ENCODE measurements at regions not wholly inside any gene's neighbourhood (a gene's known extent, or its start where the extent isn't known, plus 50 kb on each side); places are given as distances from the start of the nearest gene placed in this dataset.
"Not testable (repeated sequence)": the region's sequence is repeated elsewhere in the genome, so short reads cannot be mapped to it uniquely, and the experiment has no call there.

DNA sequence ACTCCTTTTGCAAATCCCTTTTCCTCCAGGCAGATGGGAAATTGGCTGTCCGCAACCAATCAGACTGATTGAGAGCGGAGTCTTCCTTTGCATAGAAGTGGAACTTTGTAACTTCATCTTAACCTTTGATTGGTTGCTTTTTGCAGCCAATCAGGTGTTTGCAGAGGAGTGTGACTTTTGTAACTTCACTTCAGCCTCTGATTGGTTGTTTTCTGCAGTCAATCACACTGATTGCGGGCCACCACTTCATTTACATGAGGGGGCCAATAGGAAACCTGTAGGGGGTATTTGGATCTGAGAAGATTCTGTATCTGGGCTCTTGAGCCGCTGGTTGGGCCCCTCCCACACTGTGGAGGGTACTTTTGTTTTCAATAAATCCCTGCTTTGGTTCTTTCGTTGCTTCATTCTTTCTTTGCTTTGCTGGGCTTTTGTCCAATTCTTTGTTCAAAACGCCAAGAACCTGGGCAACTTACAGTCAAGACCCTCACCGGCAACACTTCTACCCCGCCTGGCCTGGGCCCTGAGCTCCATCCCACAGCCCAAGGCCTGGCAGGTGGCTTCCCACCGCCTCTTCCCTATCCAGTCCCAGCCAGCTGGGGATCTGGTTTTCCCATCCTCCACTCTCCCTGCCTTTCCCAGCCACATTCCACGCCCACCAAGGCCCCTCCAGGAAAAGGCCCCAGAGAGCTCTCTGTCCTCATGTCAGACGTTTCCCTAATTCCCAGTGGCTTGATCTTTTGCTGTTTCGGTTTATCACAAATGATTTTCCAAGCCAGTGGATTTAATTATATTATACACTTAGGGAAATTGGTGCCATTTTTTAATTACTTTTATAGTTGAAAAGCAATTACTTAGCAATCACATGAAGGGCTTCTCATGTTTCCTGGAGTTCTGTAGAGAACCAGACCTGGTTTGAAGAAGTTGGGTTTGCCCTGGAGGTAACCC is 110.2 kb upstream of the STX18 start:
- H3K27me3 ChIP-seq: no peaks in the 10 kb centered on the region
- H3K27ac ChIP-seq: no peak overlapping the region
- no peak overlapping the region for H3K4me3 ChIP-seq
- 86 to 96% methylated on average over 8 to 12 of the region's 12 CpGs for WGBS, 2 donors (ENCODE audit: low coverage in 1 of 2)
- H3K36me3 ChIP-seq: no peaks in the 10 kb centered on the region
- TF ChIP-seq POLR2A (IDR thresholded peaks at IDR 0.05) (no peak), EP300 (IDR thresholded peaks at IDR 0.05; ENCODE audit: low read depth) (no peak), POLR2AphosphoS5 (IDR thresholded peaks at IDR 0.05) (no peak)
- TF ChIP-seq, protein P1, sequence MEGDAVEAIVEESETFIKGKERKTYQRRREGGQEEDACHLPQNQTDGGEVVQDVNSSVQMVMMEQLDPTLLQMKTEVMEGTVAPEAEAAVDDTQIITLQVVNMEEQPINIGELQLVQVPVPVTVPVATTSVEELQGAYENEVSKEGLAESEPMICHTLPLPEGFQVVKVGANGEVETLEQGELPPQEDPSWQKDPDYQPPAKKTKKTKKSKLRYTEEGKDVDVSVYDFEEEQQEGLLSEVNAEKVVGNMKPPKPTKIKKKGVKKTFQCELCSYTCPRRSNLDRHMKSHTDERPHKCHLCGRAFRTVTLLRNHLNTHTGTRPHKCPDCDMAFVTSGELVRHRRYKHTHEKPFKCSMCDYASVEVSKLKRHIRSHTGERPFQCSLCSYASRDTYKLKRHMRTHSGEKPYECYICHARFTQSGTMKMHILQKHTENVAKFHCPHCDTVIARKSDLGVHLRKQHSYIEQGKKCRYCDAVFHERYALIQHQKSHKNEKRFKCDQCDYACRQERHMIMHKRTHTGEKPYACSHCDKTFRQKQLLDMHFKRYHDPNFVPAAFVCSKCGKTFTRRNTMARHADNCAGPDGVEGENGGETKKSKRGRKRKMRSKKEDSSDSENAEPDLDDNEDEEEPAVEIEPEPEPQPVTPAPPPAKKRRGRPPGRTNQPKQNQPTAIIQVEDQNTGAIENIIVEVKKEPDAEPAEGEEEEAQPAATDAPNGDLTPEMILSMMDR (IDR thresholded peaks at IDR 0.05): no peak
- in situ Hi-C loops (cut with MboI; ENCODE audit: low pct_ligation_motif_present in 1 of 4, low pct_unique_long_range_greater_than_20kb in 1 of 4, low sequenced_read_pairs in 3 of 4): no loop called here
- no peaks in the 10 kb centered on the region for H3K9me3 ChIP-seq
- DNase-seq: no peak
- H3K4me1 ChIP-seq: no peaks in the 10 kb centered on the region
- intact Hi-C loops (cut with DNase I; ENCODE audit: low total_unique reads): no loop called here

DNA sequence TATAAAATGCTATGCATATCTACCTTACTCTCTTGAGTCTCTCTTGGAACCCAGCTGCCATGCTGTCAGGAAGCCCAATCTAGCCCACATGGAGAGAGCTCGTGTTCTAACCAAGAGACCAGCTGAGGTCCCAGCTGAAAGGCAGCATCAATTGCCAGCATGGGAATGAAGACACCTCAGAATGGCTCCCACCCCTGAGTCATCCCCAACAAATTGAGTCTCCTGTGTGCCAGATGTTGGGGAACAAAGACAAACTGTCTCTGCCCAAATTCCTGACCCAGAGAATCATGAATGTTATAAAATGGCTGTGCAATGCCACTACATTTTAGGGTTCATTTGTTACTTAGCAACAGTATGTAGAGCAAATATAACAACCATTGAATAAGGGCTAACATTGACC is 105.2 kb upstream of the STX18 start:
- intact Hi-C loops (cut with DNase I; ENCODE audit: low total_unique reads): no loop called here

DNA sequence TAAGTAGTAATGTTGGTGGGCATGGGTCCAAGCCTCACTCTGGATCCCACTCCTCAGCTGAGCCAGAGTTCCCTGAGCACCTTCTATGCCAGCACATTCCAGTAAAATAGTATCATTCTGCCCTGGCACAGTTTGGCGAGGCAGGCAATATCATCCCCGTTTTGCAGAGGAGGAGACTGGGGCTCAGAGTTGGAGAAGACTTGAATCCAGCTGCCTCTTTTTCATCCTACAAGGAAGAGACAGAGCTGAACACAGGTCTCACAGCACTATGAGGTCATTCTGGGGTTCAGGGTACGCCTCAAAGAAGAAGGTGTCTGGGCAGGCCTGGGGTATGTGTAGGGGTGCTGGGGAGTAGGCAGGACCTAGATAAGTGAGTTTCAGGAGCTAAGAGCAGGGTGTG is 103.9 kb upstream of the STX18 start:
- H3K4me3 ChIP-seq: no peak overlapping the region
- no peaks in the 10 kb centered on the region for H3K9me3 ChIP-seq
- no peak overlapping the region for H3K27ac ChIP-seq
- TF ChIP-seq POLR2AphosphoS5 (IDR thresholded peaks at IDR 0.05): no peak
- TF ChIP-seq, protein P1 (IDR thresholded peaks at IDR 0.05): no peak
- no peak for TF ChIP-seq POLR2A (IDR thresholded peaks at IDR 0.05)
- TF ChIP-seq EP300 (IDR thresholded peaks at IDR 0.05; ENCODE audit: low read depth): no peak
- 82 to 91% methylated on average over 1 to 3 of the region's 3 CpGs for WGBS, 2 donors (ENCODE audit: low coverage in 1 of 2)
- no peaks in the 10 kb centered on the region for H3K4me1 ChIP-seq
- in situ Hi-C loops (cut with MboI; ENCODE audit: low pct_ligation_motif_present in 1 of 4, low pct_unique_long_range_greater_than_20kb in 1 of 4, low sequenced_read_pairs in 3 of 4) (no loop called here), intact Hi-C loops (cut with DNase I; ENCODE audit: low total_unique reads) (no loop called here)
- no peaks in the 10 kb centered on the region for H3K27me3 ChIP-seq
- H3K36me3 ChIP-seq: no peaks in the 10 kb centered on the region
- DNase-seq: no peak

More for the DNA sequence above, 105.2 kb upstream of the STX18 start:
- WGBS, 2 donors (ENCODE audit: low coverage in 1 of 2): 89 to 100% methylated on average over 1 of the region's 1 CpG
- Histone ChIP-seq H3K4me1 (no peaks in the 10 kb centered on the region), H3K36me3 (no peaks in the 10 kb centered on the region), H3K4me3 (no peak overlapping the region), H3K9me3 (no peaks in the 10 kb centered on the region), H3K27me3 (no peaks in the 10 kb centered on the region), H3K27ac (no peak overlapping the region)
- in situ Hi-C loops (cut with MboI; ENCODE audit: low pct_ligation_motif_present in 1 of 4, low pct_unique_long_range_greater_than_20kb in 1 of 4, low sequenced_read_pairs in 3 of 4): no loop called here
- TF ChIP-seq, protein P1 (IDR thresholded peaks at IDR 0.05): no peak
- TF ChIP-seq EP300 (IDR thresholded peaks at IDR 0.05; ENCODE audit: low read depth): no peak
- no peak for TF ChIP-seq POLR2AphosphoS5 (IDR thresholded peaks at IDR 0.05)
- no peak for TF ChIP-seq POLR2A (IDR thresholded peaks at IDR 0.05)
- no peak for DNase-seq

DNA sequence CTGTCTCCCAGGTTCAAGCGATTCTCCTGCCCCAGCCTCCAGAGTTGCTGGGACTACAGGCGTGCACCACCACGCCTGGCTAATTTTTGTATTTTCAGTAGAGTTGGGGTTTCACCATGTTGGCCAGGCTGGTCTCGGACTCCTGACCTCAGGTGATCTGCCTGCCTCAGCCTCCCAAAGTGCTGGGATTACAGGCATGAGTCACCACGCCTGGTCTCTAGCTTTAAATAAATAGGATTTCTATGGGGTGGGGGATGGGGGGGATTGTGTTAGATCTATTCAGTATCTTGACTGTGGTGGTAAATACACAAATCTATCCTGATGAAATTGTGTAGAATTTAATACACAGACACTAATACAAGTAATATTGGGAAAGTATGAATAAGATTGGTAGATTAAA is 102.4 kb upstream of the STX18 start:
- H3K9me3 ChIP-seq; intact Hi-C loops (cut with DNase I; ENCODE audit: low total_unique reads); in situ Hi-C loops (cut with MboI; ENCODE audit: low pct_ligation_motif_present in 1 of 4, low pct_unique_long_range_greater_than_20kb in 1 of 4, low sequenced_read_pairs in 3 of 4); DNase-seq; H3K36me3 ChIP-seq; H3K27me3 ChIP-seq; H3K27ac ChIP-seq; H3K4me1 ChIP-seq; H3K4me3 ChIP-seq: not testable (repeated sequence)
- 93% methylated on average over 5 of the region's 5 CpGs; no CpG with 5 or more reads in 1 of the 2 donors for WGBS, 2 donors (ENCODE audit: low coverage in 1 of 2)

DNA sequence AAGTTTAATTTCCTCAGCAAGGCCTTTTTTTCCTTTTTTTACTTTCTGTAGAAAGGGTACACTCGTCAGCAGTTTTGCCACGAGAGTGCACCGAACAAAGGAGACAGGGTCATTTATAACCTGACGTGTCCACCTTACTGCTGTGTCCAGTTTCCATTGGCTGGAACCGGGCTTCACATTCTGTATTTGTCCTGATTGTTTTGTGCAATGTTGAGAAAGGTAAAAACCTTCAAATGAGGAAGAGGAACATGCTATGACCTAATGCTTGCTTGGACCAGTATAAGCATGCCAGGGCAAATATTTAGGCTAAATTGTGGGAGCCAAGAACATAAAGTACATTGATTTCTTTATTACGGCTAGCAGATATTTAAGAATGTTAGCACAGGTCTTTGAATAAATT is 101.9 kb upstream of the STX18 start:
- in situ Hi-C loops (cut with MboI; ENCODE audit: low pct_ligation_motif_present in 1 of 4, low pct_unique_long_range_greater_than_20kb in 1 of 4, low sequenced_read_pairs in 3 of 4); H3K4me1 ChIP-seq; H3K27me3 ChIP-seq; H3K9me3 ChIP-seq; intact Hi-C loops (cut with DNase I; ENCODE audit: low total_unique reads); H3K4me3 ChIP-seq; H3K27ac ChIP-seq; H3K36me3 ChIP-seq; DNase-seq: not testable (repeated sequence)
- WGBS, 2 donors (ENCODE audit: low coverage in 1 of 2): 91 to 96% methylated on average over 6 of the region's 6 CpGs
